ENCODE measurements at regions not wholly inside any gene's neighbourhood (a gene's known extent, or its start where the extent isn't known, plus 50 kb on each side); places are given as distances from the start of the nearest gene placed in this dataset.

DNA sequence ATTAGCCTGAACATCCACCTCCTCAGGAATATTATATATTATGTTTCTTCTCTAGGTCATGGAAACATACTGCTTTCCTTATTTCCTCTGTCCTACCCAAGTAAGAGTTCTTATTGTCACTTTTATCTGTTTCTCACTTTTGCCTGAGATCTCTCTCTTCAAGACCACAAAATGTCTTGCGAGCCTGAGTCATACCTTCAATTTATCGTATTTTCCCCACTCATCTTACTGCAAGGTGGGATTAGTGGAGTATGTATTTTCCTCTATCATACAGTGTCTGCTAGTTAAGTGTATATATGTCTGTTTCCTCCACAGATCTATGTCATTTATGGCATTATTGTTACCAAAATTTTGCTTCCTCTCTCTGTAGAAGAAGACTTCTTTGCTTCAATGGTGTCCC is 124.5 kb downstream of the EIF4E start:
- no peaks in the 10 kb centered on the region for H3K36me3 ChIP-seq
- DNase-seq (no peak), ATAC-seq (no peak)
- no peaks in the 10 kb centered on the region for H3K27me3 ChIP-seq
- H3K4me1 ChIP-seq: no peaks in the 10 kb centered on the region
- H3K4me3 ChIP-seq: no peak overlapping the region
- H3K9me3 ChIP-seq: no peaks in the 10 kb centered on the region
- intact Hi-C loops (cut with DNase I): no loop called here
- TF ChIP-seq, protein P1, sequence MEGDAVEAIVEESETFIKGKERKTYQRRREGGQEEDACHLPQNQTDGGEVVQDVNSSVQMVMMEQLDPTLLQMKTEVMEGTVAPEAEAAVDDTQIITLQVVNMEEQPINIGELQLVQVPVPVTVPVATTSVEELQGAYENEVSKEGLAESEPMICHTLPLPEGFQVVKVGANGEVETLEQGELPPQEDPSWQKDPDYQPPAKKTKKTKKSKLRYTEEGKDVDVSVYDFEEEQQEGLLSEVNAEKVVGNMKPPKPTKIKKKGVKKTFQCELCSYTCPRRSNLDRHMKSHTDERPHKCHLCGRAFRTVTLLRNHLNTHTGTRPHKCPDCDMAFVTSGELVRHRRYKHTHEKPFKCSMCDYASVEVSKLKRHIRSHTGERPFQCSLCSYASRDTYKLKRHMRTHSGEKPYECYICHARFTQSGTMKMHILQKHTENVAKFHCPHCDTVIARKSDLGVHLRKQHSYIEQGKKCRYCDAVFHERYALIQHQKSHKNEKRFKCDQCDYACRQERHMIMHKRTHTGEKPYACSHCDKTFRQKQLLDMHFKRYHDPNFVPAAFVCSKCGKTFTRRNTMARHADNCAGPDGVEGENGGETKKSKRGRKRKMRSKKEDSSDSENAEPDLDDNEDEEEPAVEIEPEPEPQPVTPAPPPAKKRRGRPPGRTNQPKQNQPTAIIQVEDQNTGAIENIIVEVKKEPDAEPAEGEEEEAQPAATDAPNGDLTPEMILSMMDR (IDR thresholded peaks at IDR 0.05): no peak
- H3K27ac ChIP-seq: no peak overlapping the region

DNA sequence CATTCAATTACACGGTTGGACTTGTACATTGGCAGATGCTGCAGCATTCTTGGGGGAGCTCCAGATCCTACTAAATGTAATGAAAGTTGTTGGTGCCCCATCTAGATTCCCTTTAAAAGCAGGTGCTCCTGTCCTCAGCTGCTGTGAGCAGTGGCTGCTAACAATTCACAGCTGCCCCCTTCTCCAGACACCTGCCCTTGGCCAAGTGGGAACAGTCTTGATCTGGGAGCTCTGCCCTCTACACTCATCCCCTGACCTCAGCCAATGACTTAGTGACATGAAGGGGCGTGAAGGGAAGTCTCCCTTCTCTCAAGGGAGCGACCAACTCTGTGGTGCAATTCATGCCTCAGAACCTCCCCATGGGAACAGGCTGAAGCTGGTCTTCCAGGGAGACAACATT is 125.7 kb downstream of the EIF4E start:
- no peaks in the 10 kb centered on the region for H3K36me3 ChIP-seq
- no peak overlapping the region for H3K27ac ChIP-seq
- H3K4me1 ChIP-seq: no peaks in the 10 kb centered on the region
- DNase-seq: no peak
- no peaks in the 10 kb centered on the region for H3K9me3 ChIP-seq
- intact Hi-C loops (cut with DNase I): no loop called here
- ATAC-seq: no peak
- TF ChIP-seq, protein P1 (IDR thresholded peaks at IDR 0.05): no peak
- no peaks in the 10 kb centered on the region for H3K27me3 ChIP-seq
- no peak overlapping the region for H3K4me3 ChIP-seq

DNA sequence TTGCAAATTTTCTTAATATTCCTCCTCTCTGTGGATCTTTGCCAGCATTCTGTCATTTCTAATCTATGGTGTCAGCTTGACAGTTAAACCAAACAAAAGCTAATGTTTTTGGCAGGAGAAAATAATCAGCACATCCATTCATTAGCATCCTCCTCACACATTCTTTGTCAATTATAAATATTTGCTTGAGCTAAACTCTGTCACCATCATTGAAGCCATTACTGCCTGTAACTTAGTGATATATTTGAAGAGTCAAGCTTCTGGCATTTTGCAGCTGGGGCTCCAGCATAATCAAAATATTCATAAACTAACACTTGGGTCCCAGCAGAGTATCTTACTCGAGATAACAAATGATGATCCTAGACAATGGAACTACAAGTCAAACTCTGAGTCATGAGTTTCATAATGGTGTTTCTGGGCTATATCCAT is 126.1 kb downstream of the EIF4E start:
- no peak overlapping the region for H3K4me3 ChIP-seq
- no peaks in the 10 kb centered on the region for H3K36me3 ChIP-seq
- TF ChIP-seq, protein P1 (IDR thresholded peaks at IDR 0.05): no peak
- DNase-seq (no peak), ATAC-seq (no peak)
- intact Hi-C loops (cut with DNase I): no loop called here
- no peaks in the 10 kb centered on the region for H3K9me3 ChIP-seq
- H3K27me3 ChIP-seq: no peaks in the 10 kb centered on the region
- no peaks in the 10 kb centered on the region for H3K4me1 ChIP-seq
- H3K27ac ChIP-seq: no peak overlapping the region

GRCh38 chr4:98801259-98801725 is 127.6 kb downstream of the EIF4E start:
- Histone ChIP-seq H3K9me3 (no peaks in the 10 kb centered on the region), H3K27ac (no peak overlapping the region), H3K4me3 (no peak overlapping the region), H3K36me3 (no peaks in the 10 kb centered on the region), H3K4me1 (no peaks in the 10 kb centered on the region), H3K27me3 (no peaks in the 10 kb centered on the region)
- intact Hi-C loops (cut with DNase I): no loop called here
- ATAC-seq: no peak
- no peak for DNase-seq
- TF ChIP-seq, protein P1 (IDR thresholded peaks at IDR 0.05): no peak

GRCh38 chr4:98796991-98797390 is 131.9 kb downstream of the EIF4E start:
- no peak overlapping the region for H3K4me3 ChIP-seq
- no peaks in the 10 kb centered on the region for H3K9me3 ChIP-seq
- intact Hi-C loops (cut with DNase I): no loop called here
- H3K27me3 ChIP-seq: no peaks in the 10 kb centered on the region
- no peak overlapping the region for H3K27ac ChIP-seq
- TF ChIP-seq, protein P1 (IDR thresholded peaks at IDR 0.05): no peak
- DNase-seq (no peak), ATAC-seq (no peak)
- no peaks in the 10 kb centered on the region for H3K36me3 ChIP-seq
- no peaks in the 10 kb centered on the region for H3K4me1 ChIP-seq

DNA sequence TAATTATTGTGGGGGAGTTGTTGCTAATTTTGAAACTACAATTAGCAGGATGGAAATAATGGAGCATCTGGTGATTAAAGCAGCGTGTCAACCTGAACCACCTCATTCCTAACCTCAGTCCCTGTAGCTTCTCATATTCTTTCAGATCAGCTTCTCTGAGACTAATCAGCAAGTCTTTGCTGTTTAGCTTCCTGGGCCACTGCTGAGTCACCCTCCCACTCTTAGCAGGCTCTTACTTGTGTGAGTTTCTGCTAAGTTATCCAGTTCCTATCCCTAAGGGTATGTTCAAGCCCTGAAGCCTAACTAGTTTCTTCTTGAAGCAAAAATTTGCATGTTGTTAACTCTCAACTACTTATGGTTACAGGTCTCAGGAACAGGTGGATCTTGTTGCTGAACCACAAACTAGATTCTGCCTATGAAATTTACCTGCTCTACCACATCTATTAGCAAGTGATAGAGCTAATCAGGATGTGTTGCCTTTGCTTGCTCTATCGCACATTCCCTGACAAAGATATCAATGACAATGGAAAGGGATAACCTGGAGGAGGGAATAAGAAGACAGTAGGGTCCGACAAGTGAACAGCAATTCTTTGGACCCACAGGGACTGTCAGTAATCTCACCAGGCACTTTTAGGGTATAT is 134.2 kb downstream of the EIF4E start:
- H3K36me3 ChIP-seq: no peaks in the 10 kb centered on the region
- H3K27me3 ChIP-seq: no peaks in the 10 kb centered on the region
- H3K4me3 ChIP-seq: no peak overlapping the region
- TF ChIP-seq, protein P1 (IDR thresholded peaks at IDR 0.05): no peak
- intact Hi-C loops (cut with DNase I): no loop called here
- no peak for DNase-seq
- H3K9me3 ChIP-seq: no peaks in the 10 kb centered on the region
- no peak for ATAC-seq
- H3K4me1 ChIP-seq: no peaks in the 10 kb centered on the region
- no peak overlapping the region for H3K27ac ChIP-seq

Data from upper lobe of right lung (tissue), 1 donor.